IMR-90 (cell line): ENCODE measurements at regions not wholly inside any gene's neighbourhood (a gene's known extent, or its start where the extent isn't known, plus 50 kb on each side); places are given as distances from the start of the nearest gene placed in this dataset.

Experiments
- CEBPB ChIP-seq: IDR thresholded peaks from 2 replicates; pipeline ENCODE4 v1.6.1; 2012; ENCODE audit warnings: low read depth, low read length, improper control_type of control experiment
- CHD1 ChIP-seq: IDR thresholded peaks from 2 replicates; pipeline ENCODE4 v1.6.1; 2012; ENCODE audit warnings: low read depth, low read length, improper control_type of control experiment
- CTCF ChIP-seq: conservative IDR thresholded peaks from 2 replicates; pipeline ENCODE4 v1.5.1; 2012; ENCODE audit warnings: mild to moderate bottlenecking, low read depth, low read length, improper control_type of control experiment
- ELK1 ChIP-seq: fragments of 150-350 bp; IDR thresholded peaks from 2 replicates; pipeline ENCODE4 v1.6.1; 2016; ENCODE audit warnings: low read depth, mild to moderate bottlenecking, low read length, moderate library complexity, borderline replicate concordance
- FOS ChIP-seq: fragments of 150-350 bp; IDR thresholded peaks from 2 replicates; pipeline ENCODE4 v1.6.1; 2016; ENCODE audit warnings: low read depth, low read length
- MAZ ChIP-seq: IDR thresholded peaks from 2 replicates; pipeline ENCODE4 v1.6.1; 2012; ENCODE audit warnings: low read depth, mild to moderate bottlenecking, low read length, improper control_type of control experiment, moderate library complexity, borderline replicate concordance
- MXI1 ChIP-seq: IDR thresholded peaks from 2 replicates; pipeline ENCODE4 v1.6.1; 2012; ENCODE audit warnings: low read depth, mild to moderate bottlenecking, low read length, moderate library complexity, borderline replicate concordance
- NFE2L2 ChIP-seq: fragments of 150-350 bp; IDR thresholded peaks from 2 replicates; pipeline ENCODE4 v1.6.1; 2016; ENCODE audit warnings: low read depth, mild to moderate bottlenecking, low read length
- POLR2A ChIP-seq: IDR thresholded peaks from 2 replicates; pipeline ENCODE4 v1.6.1; 2012; ENCODE audit warnings: mild to moderate bottlenecking, low read depth, low read length
- RAD21 ChIP-seq: IDR thresholded peaks from 2 replicates; pipeline ENCODE4 v1.6.1; 2012; ENCODE audit warnings: low read length, improper control_type of control experiment
- RCOR1 ChIP-seq: IDR thresholded peaks from 2 replicates; pipeline ENCODE4 v1.6.1; 2012; ENCODE audit warnings: mild to moderate bottlenecking, low read length, improper control_type of control experiment; ENCODE audit not compliant: insufficient replicate concordance
- RFX5 ChIP-seq: IDR thresholded peaks from 2 replicates; pipeline ENCODE4 v1.8.0; 2012; ENCODE audit warnings: low read depth, mild to moderate bottlenecking, low read length, moderate library complexity
- SMC3 ChIP-seq: fragments of 150-350 bp; IDR thresholded peaks from 2 replicates; pipeline ENCODE4 v1.6.1; 2016; ENCODE audit warnings: low read depth, mild to moderate bottlenecking, antibody characterized with exemption, low read length, moderate library complexity
- USF2 ChIP-seq: fragments of 150-350 bp; IDR thresholded peaks from 2 replicates; pipeline ENCODE4 v1.6.1; 2017; ENCODE audit warnings: mild to moderate bottlenecking, antibody characterized with exemption, low read length, low read depth

GRCh38 chr2:145258903-145259579 is 739.1 kb upstream of the ZEB2 start:
- TF ChIP-seq FOS, result no peak
- no peak for TF ChIP-seq RFX5
- no peak for TF ChIP-seq SMC3
- no peak for TF ChIP-seq CTCF
- no peak for TF ChIP-seq CEBPB
- no peak for TF ChIP-seq POLR2A
- no peak for TF ChIP-seq ELK1
- no peak for TF ChIP-seq RAD21
- no peak for TF ChIP-seq CHD1
- no peak for TF ChIP-seq RCOR1
- TF ChIP-seq MAZ, result no peak
- TF ChIP-seq USF2, result no peak
- no peak for TF ChIP-seq NFE2L2
- no peak for TF ChIP-seq MXI1
